ENCODE measurements at regions not wholly inside any gene's neighbourhood (a gene's known extent, or its start where the extent isn't known, plus 50 kb on each side); places are given as distances from the start of the nearest gene placed in this dataset.
"Not testable (repeated sequence)": the region's sequence is repeated elsewhere in the genome, so short reads cannot be mapped to it uniquely, and the experiment has no call there.

GRCh38 chr6:120496661-120497060 is 837.6 kb downstream of the TBC1D32 start:
- DNase-seq (ENCODE audit: low spot score) = no peak

GRCh38 chr6:120493505-120493904 is 840.8 kb downstream of the TBC1D32 start:
- DNase-seq (ENCODE audit: low spot score) = no peak

GRCh38 chr6:120489941-120490340 is 844.3 kb downstream of the TBC1D32 start:
- DNase-seq (ENCODE audit: low spot score) = no peak

GRCh38 chr6:120484146-120484545 is 850.1 kb downstream of the TBC1D32 start:
- DNase-seq (ENCODE audit: low spot score) = no peak

GRCh38 chr6:120478650-120479049 is 855.6 kb downstream of the TBC1D32 start:
- DNase-seq (ENCODE audit: low spot score) = no peak

GRCh38 chr6:120473804-120474203 is 860.5 kb downstream of the TBC1D32 start:
- no peak for DNase-seq (ENCODE audit: low spot score)

GRCh38 chr6:120468486-120468885 is 865.8 kb downstream of the TBC1D32 start:
- DNase-seq (ENCODE audit: low spot score) = no peak

- DNase-seq (ENCODE audit: low spot score) = no peak
These were observed 882.8 kb downstream of the TBC1D32 start for GRCh38 chr6:120451508-120451907.

GRCh38 chr6:120447605-120448004 is 886.7 kb downstream of the TBC1D32 start:
- no peak for DNase-seq (ENCODE audit: low spot score)

GRCh38 chr6:120432840-120433239 is 901.4 kb downstream of the TBC1D32 start:
- DNase-seq (ENCODE audit: low spot score) = not testable (repeated sequence)

GRCh38 chr6:120431841-120432240 is 902.4 kb downstream of the TBC1D32 start:
- no peak for DNase-seq (ENCODE audit: low spot score)

- DNase-seq (ENCODE audit: low spot score) = no peak
These were observed 922.9 kb downstream of the TBC1D32 start for GRCh38 chr6:120411394-120411793.

- no peak for DNase-seq (ENCODE audit: low spot score)
These were observed 923.7 kb downstream of the TBC1D32 start for GRCh38 chr6:120410586-120410985.

GRCh38 chr6:120407696-120408095 is 926.6 kb downstream of the TBC1D32 start:
- DNase-seq (ENCODE audit: low spot score) = no peak

GRCh38 chr6:120405947-120406346 is 928.3 kb downstream of the TBC1D32 start:
- no peak for DNase-seq (ENCODE audit: low spot score)

- DNase-seq (ENCODE audit: low spot score) = no peak
These were observed 938.5 kb downstream of the TBC1D32 start for GRCh38 chr6:120395784-120396183.

- no peak for DNase-seq (ENCODE audit: low spot score)
These were observed 939.0 kb downstream of the TBC1D32 start for GRCh38 chr6:120395330-120395729.

GRCh38 chr6:120392941-120393340 is 941.3 kb downstream of the TBC1D32 start:
- no peak for DNase-seq (ENCODE audit: low spot score)

- DNase-seq (ENCODE audit: low spot score) = peak; percentile 4
These were observed 949.6 kb downstream of the TBC1D32 start for GRCh38 chr6:120384671-120385070.

GRCh38 chr6:120383681-120384080 is 950.6 kb downstream of the TBC1D32 start:
- no peak for DNase-seq (ENCODE audit: low spot score)

- peak; percentile 50 for DNase-seq (ENCODE audit: low spot score)
These were observed 955.6 kb downstream of the TBC1D32 start for GRCh38 chr6:120378582-120379220.

- DNase-seq (ENCODE audit: low spot score) = no peak
These were observed 961.1 kb downstream of the TBC1D32 start for GRCh38 chr6:120373185-120373584.

- DNase-seq (ENCODE audit: low spot score) = no peak
These were observed 970.9 kb downstream of the TBC1D32 start for GRCh38 chr6:120363429-120363828.

GRCh38 chr6:120358535-120358934 is 975.7 kb downstream of the TBC1D32 start:
- not testable (repeated sequence) for DNase-seq (ENCODE audit: low spot score)

Data from kidney tubule cell (primary cell).